ENCODE measurements at regions not wholly inside any gene's neighbourhood (a gene's known extent, or its start where the extent isn't known, plus 50 kb on each side); places are given as distances from the start of the nearest gene placed in this dataset.

- Mint-ChIP-seq H3K27me3 (ENCODE audit: insufficient read depth, unreplicated experiment) (no peaks in the 10 kb centered on the region), H3K4me3 (ENCODE audit: unreplicated experiment) (no peak overlapping the region), H3K9me3 (ENCODE audit: unreplicated experiment) (no peaks in the 10 kb centered on the region), H3K36me3 (ENCODE audit: insufficient read depth, unreplicated experiment) (no peaks in the 10 kb centered on the region), H3K27ac (ENCODE audit: unreplicated experiment) (no peak overlapping the region), H3K4me1 (ENCODE audit: low read depth, unreplicated experiment) (no peaks in the 10 kb centered on the region)
- BruUV-seq (replicated peaks): no TSS peak
- DNase-seq: no peak
- Histone ChIP-seq H3K4me3 (ENCODE audit: low read depth, low read length) (no peak overlapping the region), H3K27me3 (replicated peaks; ENCODE audit: control insufficient read depth, insufficient read depth, low read length) (no peaks in the 10 kb centered on the region), H3K9me3 (no peaks in the 10 kb centered on the region), H3K36me3 (ENCODE audit: control insufficient read depth, insufficient read depth, low read length) (no peaks in the 10 kb centered on the region; the same call in 1 of the 2 replicates), H3K4me1 (no peaks in the 10 kb centered on the region)
- CTCF ChIA-PET: no interaction called here
- TF ChIP-seq, protein P1, sequence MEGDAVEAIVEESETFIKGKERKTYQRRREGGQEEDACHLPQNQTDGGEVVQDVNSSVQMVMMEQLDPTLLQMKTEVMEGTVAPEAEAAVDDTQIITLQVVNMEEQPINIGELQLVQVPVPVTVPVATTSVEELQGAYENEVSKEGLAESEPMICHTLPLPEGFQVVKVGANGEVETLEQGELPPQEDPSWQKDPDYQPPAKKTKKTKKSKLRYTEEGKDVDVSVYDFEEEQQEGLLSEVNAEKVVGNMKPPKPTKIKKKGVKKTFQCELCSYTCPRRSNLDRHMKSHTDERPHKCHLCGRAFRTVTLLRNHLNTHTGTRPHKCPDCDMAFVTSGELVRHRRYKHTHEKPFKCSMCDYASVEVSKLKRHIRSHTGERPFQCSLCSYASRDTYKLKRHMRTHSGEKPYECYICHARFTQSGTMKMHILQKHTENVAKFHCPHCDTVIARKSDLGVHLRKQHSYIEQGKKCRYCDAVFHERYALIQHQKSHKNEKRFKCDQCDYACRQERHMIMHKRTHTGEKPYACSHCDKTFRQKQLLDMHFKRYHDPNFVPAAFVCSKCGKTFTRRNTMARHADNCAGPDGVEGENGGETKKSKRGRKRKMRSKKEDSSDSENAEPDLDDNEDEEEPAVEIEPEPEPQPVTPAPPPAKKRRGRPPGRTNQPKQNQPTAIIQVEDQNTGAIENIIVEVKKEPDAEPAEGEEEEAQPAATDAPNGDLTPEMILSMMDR (IDR thresholded peaks at IDR 0.05; ENCODE audit: insufficient read depth in 1 of 2, low read depth in 1 of 2, low read length in 1 of 2, severe bottlenecking in 1 of 2, unreplicated experiment in 1 of 2): no peak
- intact Hi-C loops (cut with micrococcal nuclease; ENCODE audit: unreplicated experiment): no loop called here
- POLR2A ChIA-PET: no interaction called here
Measured at GRCh38 chr7:81273601-81274397, 354.9 kb upstream of the SEMA3C start.

- Mint-ChIP-seq H3K36me3 (ENCODE audit: insufficient read depth, unreplicated experiment) (no peaks in the 10 kb centered on the region), H3K4me3 (ENCODE audit: unreplicated experiment) (no peak overlapping the region)
- BruUV-seq (replicated peaks): no TSS peak
Measured at GRCh38 chr7:81272176-81272575, 353.3 kb upstream of the SEMA3C start.

GRCh38 chr7:81268551-81268950, 349.7 kb upstream of the SEMA3C start:
- no peak overlapping the region for H3K4me3 ChIP-seq (ENCODE audit: low read depth, low read length)
- Mint-ChIP-seq H3K9me3 (ENCODE audit: unreplicated experiment) (no peaks in the 10 kb centered on the region), H3K4me1 (ENCODE audit: low read depth, unreplicated experiment) (no peaks in the 10 kb centered on the region), H3K4me3 (ENCODE audit: unreplicated experiment) (no peak overlapping the region), H3K27ac (ENCODE audit: unreplicated experiment) (no peak overlapping the region), H3K36me3 (ENCODE audit: insufficient read depth, unreplicated experiment) (no peaks in the 10 kb centered on the region), H3K27me3 (ENCODE audit: insufficient read depth, unreplicated experiment) (no peaks in the 10 kb centered on the region)
- CTCF ChIA-PET: no interaction called here
- no peaks in the 10 kb centered on the region for H3K36me3 ChIP-seq (ENCODE audit: control insufficient read depth, insufficient read depth, low read length)
- TF ChIP-seq, protein P1 (IDR thresholded peaks at IDR 0.05; ENCODE audit: insufficient read depth in 1 of 2, low read depth in 1 of 2, low read length in 1 of 2, severe bottlenecking in 1 of 2, unreplicated experiment in 1 of 2): no peak
- intact Hi-C loops (cut with micrococcal nuclease; ENCODE audit: unreplicated experiment): no loop called here
- no peak for DNase-seq
- no peaks in the 10 kb centered on the region for H3K27me3 ChIP-seq (replicated peaks; ENCODE audit: control insufficient read depth, insufficient read depth, low read length)
- POLR2A ChIA-PET: interaction anchor here (0.5 kb wide), 1 partner anchor 113 kb away, joined by 4 read pairs; no protein-coding TSS in a partner anchor
- H3K4me1 ChIP-seq: no peaks in the 10 kb centered on the region
- H3K9me3 ChIP-seq: no peaks in the 10 kb centered on the region
- no TSS peak for BruUV-seq (replicated peaks)

More at GRCh38 chr7:81272176-81272575, 353.3 kb upstream of the SEMA3C start:
- Histone ChIP-seq H3K27me3 (replicated peaks; ENCODE audit: control insufficient read depth, insufficient read depth, low read length) (no peaks in the 10 kb centered on the region), H3K4me1 (no peaks in the 10 kb centered on the region), H3K4me3 (ENCODE audit: low read depth, low read length) (no peak overlapping the region), H3K9me3 (no peaks in the 10 kb centered on the region), H3K36me3 (ENCODE audit: control insufficient read depth, insufficient read depth, low read length) (no peaks in the 10 kb centered on the region; the same call in 1 of the 2 replicates)
- CTCF ChIA-PET: no interaction called here
- TF ChIP-seq, protein P1 (IDR thresholded peaks at IDR 0.05; ENCODE audit: insufficient read depth in 1 of 2, low read depth in 1 of 2, low read length in 1 of 2, severe bottlenecking in 1 of 2, unreplicated experiment in 1 of 2): no peak
- no peaks in the 10 kb centered on the region for H3K9me3 Mint-ChIP-seq (ENCODE audit: unreplicated experiment)
- intact Hi-C loops (cut with micrococcal nuclease; ENCODE audit: unreplicated experiment): no loop called here
- POLR2A ChIA-PET: no interaction called here
- H3K27me3 Mint-ChIP-seq (ENCODE audit: insufficient read depth, unreplicated experiment): no peaks in the 10 kb centered on the region
- H3K27ac Mint-ChIP-seq (ENCODE audit: unreplicated experiment): no peak overlapping the region
- no peak for DNase-seq
- H3K4me1 Mint-ChIP-seq (ENCODE audit: low read depth, unreplicated experiment): no peaks in the 10 kb centered on the region
